ENCODE measurements at regions not wholly inside any gene's neighbourhood (a gene's known extent, or its start where the extent isn't known, plus 50 kb on each side); places are given as distances from the start of the nearest gene placed in this dataset.

DNA sequence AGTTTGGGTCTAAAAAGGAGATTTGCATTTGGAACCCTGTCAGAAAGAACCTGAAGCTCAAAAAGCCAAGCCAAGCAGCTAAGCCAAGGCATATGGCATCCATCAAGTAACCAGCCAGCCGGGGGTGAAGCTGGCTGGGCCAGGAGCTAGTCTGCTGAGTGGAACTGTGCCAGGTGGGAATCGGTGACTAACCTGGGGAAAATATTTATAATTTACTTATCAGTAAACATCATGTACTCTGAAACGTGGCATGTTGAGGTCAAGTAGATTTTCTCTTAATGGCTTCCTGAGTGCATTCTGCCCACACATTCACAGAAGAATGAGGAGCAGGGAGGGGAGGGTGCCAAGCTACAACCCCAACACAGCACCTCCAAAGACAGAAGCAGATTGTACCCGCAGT is 70.5 kb upstream of the SESN3 start:
- Mint-ChIP-seq H3K9me3 (no peaks in the 10 kb centered on the region), H3K36me3 (ENCODE audit: insufficient read depth in 2 of 2) (no peaks in the 10 kb centered on the region), H3K4me1 (ENCODE audit: low read depth) (peaks cover 30% of the 10 kb centered on the region), H3K4me3 (no peak overlapping the region), H3K27me3 (ENCODE audit: low read depth) (peaks cover 10% of the 10 kb centered on the region), H3K27ac (no peak overlapping the region)
- DNase-seq (no peak), ATAC-seq (replicated peaks in 1 of 2) (no peak)

DNA sequence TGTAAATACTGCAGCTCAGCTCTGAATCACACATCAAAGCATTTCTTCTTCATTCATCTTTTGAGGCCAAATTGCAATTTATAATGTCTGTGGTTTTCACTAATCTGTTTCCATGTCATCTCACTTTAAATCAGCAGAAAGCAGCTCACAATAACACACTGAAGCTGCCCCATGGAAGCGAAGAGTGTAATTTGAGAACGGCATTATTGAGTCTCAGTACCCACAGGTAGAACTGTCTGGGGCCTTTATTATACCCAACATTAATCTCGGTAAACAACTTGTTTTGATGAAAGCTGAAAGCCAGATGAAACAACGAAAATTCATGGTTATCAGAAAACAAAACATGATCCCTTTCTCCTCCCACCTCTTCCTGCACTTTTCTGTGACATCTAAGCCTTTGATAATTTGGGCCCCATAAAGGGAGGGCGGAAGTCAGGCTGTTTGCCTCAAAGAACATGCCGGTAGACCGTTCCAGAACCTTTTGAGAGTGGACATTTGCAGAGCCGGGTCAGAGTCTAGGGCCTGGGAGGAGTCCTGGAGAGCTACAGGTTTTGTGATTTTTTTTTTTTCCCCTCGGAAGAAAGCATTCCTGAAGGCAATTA is 68.2 kb upstream of the SESN3 start:
- peaks cover 10% of the 10 kb centered on the region for H3K27me3 Mint-ChIP-seq (ENCODE audit: low read depth)
- no peaks in the 10 kb centered on the region for H3K9me3 Mint-ChIP-seq
- H3K4me3 Mint-ChIP-seq: peak overlapping the region; percentile 0 to 30
- peak in 1 of 2 donors; percentile 4 for DNase-seq
- peak; percentile 49 to 57 for ATAC-seq (replicated peaks in 1 of 2)
- H3K36me3 Mint-ChIP-seq (ENCODE audit: insufficient read depth in 2 of 2): no peaks in the 10 kb centered on the region
- H3K4me1 Mint-ChIP-seq (ENCODE audit: low read depth): peaks cover 30% of the 10 kb centered on the region
- no peak overlapping the region for H3K27ac Mint-ChIP-seq

DNA sequence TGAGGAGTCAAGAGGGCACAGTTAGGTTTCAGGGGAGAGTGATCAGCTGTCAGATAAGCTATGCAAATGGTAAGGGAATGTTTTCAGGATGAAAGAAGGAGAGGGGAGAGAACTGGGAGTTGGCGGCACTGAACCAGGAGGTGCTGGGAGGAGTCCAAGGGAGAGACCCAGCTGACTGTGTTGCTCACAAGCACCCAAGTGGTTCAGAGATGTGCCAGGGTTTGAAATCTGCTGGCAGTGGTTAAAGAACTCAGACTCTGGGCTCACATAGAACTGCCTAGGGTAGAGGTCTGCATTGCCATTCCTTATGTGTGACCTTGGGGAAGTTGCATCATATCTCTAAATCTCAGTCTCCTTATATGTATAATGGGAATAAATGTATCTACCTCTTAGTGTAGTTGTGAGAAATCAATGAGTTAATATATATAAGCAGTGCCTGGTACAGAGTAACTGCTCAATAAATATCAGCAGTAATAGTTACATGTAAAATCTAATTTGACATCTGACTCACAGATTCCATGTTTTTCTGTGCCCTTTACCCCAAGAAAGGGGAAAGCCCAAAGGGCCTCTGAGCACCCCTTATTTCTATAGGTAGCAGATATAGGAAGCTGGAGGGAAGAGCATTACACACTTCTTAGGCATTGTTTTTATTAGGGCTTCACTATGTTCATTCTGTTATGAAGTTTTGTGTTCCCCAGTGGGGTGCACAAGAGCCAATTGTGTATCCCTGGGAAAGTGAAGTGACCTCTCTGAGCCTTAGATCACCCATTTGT is 66.9 kb upstream of the SESN3 start:
- no peak overlapping the region for H3K27ac Mint-ChIP-seq
- peaks cover 7% of the 10 kb centered on the region for H3K27me3 Mint-ChIP-seq (ENCODE audit: low read depth)
- peak overlapping the region in 1 of 2 donors; percentile 0 for H3K4me3 Mint-ChIP-seq
- H3K4me1 Mint-ChIP-seq (ENCODE audit: low read depth): peaks cover 30% of the 10 kb centered on the region
- no peaks in the 10 kb centered on the region for H3K36me3 Mint-ChIP-seq (ENCODE audit: insufficient read depth in 2 of 2)
- ATAC-seq (replicated peaks in 1 of 2) (no peak), DNase-seq (no peak)
- H3K9me3 Mint-ChIP-seq: no peaks in the 10 kb centered on the region

GRCh38 chr11:95296621-95297025 is 65.6 kb upstream of the SESN3 start:
- Mint-ChIP-seq H3K4me3 (no peak overlapping the region), H3K9me3 (no peaks in the 10 kb centered on the region), H3K4me1 (ENCODE audit: low read depth) (peaks cover 30% of the 10 kb centered on the region), H3K27ac (no peak overlapping the region), H3K36me3 (ENCODE audit: insufficient read depth in 2 of 2) (no peaks in the 10 kb centered on the region), H3K27me3 (ENCODE audit: low read depth) (no peaks in the 10 kb centered on the region)
- ATAC-seq (replicated peaks in 1 of 2): no peak
- DNase-seq: no peak

GRCh38 chr11:95296165-95296564 is 65.2 kb upstream of the SESN3 start:
- Mint-ChIP-seq H3K27ac (no peak overlapping the region), H3K4me1 (ENCODE audit: low read depth) (peaks cover 30% of the 10 kb centered on the region), H3K4me3 (no peak overlapping the region), H3K9me3 (no peaks in the 10 kb centered on the region), H3K36me3 (ENCODE audit: insufficient read depth in 2 of 2) (no peaks in the 10 kb centered on the region), H3K27me3 (ENCODE audit: low read depth) (no peaks in the 10 kb centered on the region)
- ATAC-seq (replicated peaks in 1 of 2) (no peak), DNase-seq (no peak)

DNA sequence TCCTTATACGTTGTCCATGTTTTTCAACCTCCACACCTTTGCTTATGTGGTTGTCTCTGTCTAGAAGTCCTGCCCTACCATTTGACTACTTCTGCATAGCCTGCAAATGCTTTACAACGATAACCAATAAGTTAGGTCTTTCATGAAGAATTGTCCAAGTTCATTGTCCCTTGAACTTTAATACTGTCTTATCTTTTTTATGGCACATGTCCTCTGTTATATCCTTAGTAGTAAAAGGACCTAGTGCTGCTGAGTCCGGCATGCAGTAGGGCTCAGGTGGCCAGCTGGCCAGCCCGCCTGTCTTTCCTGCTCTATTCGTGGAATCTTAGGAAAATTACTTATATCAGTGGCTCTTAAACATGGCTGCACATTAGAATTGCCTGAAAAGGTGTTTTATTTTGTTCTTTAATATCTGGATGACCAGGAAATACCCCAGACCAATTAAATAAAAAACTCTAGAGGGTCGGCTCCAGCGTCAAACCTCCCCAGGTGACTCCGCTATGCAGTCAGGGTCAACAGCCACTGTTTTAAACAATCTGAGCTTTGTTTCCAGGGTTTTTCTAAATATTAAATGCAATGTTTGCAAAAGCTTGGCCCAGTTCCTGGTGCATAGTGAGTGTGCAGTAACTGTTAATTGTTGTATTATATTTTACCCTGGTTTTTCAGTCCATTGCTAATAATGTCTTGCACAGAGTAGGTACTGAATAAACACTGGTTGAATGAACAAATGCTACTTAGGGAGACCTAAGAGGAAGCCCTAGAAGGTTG is 64.6 kb upstream of the SESN3 start:
- ATAC-seq (replicated peaks in 1 of 2) (no peak), DNase-seq (no peak)
- Mint-ChIP-seq H3K27me3 (ENCODE audit: low read depth) (no peaks in the 10 kb centered on the region), H3K4me1 (ENCODE audit: low read depth) (peaks cover 30% of the 10 kb centered on the region), H3K9me3 (no peaks in the 10 kb centered on the region), H3K27ac (no peak overlapping the region), H3K36me3 (ENCODE audit: insufficient read depth in 2 of 2) (no peaks in the 10 kb centered on the region), H3K4me3 (no peak overlapping the region)

DNA sequence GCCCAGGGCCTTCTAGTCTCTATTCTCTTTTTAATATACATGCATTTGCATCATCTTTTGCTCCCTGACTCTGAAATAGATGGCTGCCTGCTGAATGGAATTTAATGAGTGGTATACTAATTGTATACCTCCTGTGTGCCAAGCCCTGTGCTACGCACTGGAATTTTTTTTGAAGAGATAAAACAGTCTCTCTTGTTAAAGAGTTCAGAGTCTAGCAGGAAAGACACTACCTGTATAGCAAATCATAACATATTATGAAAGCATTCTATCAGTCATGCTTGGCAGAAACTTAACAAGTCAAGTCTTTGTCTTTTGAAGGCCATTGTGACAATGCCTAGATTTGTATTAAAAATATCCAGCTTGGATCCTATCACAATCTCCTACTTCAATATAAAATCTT is 63.7 kb upstream of the SESN3 start:
- no peak overlapping the region for H3K27ac Mint-ChIP-seq
- no peaks in the 10 kb centered on the region for H3K9me3 Mint-ChIP-seq
- H3K36me3 Mint-ChIP-seq (ENCODE audit: insufficient read depth in 2 of 2): no peaks in the 10 kb centered on the region
- no peaks in the 10 kb centered on the region for H3K27me3 Mint-ChIP-seq (ENCODE audit: low read depth)
- ATAC-seq (replicated peaks in 1 of 2) (no peak), DNase-seq (no peak)
- peaks cover 30% of the 10 kb centered on the region for H3K4me1 Mint-ChIP-seq (ENCODE audit: low read depth)
- no peak overlapping the region for H3K4me3 Mint-ChIP-seq

DNA sequence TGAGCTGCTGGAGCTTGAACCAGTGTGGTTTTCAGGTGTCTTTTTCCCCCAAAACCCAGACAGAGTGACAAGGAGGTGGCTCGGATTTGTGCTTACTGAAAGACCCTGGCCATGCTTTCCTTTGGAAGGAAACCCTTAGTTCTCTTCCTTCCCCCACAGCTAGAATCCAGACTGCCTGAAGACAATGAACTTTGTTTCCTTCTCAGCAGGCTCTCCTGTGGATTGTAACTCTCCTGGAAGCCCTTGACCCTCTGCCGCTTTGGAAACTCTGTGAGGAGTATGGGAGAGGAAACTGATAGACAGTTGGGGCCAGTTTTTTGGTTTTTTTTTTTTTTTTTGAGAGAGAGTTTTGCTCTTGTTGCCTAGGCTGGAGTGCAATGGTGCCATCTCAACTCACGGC is 62.1 kb upstream of the SESN3 start:
- DNase-seq (no peak), ATAC-seq (replicated peaks in 1 of 2) (no peak)
- no peaks in the 10 kb centered on the region for H3K36me3 Mint-ChIP-seq (ENCODE audit: insufficient read depth in 2 of 2)
- H3K27me3 Mint-ChIP-seq (ENCODE audit: low read depth): no peaks in the 10 kb centered on the region
- no peak overlapping the region for H3K4me3 Mint-ChIP-seq
- H3K4me1 Mint-ChIP-seq (ENCODE audit: low read depth): peaks cover 15% of the 10 kb centered on the region
- H3K9me3 Mint-ChIP-seq: no peaks in the 10 kb centered on the region
- no peak overlapping the region for H3K27ac Mint-ChIP-seq

GRCh38 chr11:95291946-95292345 is 60.9 kb upstream of the SESN3 start:
- Mint-ChIP-seq H3K27me3 (ENCODE audit: low read depth) (no peaks in the 10 kb centered on the region), H3K27ac (no peak overlapping the region), H3K9me3 (no peaks in the 10 kb centered on the region), H3K4me3 (no peak overlapping the region), H3K4me1 (ENCODE audit: low read depth) (peaks cover 4% of the 10 kb centered on the region), H3K36me3 (ENCODE audit: insufficient read depth in 2 of 2) (no peaks in the 10 kb centered on the region)
- no peak for DNase-seq
- no peak for ATAC-seq (replicated peaks in 1 of 2)

DNA sequence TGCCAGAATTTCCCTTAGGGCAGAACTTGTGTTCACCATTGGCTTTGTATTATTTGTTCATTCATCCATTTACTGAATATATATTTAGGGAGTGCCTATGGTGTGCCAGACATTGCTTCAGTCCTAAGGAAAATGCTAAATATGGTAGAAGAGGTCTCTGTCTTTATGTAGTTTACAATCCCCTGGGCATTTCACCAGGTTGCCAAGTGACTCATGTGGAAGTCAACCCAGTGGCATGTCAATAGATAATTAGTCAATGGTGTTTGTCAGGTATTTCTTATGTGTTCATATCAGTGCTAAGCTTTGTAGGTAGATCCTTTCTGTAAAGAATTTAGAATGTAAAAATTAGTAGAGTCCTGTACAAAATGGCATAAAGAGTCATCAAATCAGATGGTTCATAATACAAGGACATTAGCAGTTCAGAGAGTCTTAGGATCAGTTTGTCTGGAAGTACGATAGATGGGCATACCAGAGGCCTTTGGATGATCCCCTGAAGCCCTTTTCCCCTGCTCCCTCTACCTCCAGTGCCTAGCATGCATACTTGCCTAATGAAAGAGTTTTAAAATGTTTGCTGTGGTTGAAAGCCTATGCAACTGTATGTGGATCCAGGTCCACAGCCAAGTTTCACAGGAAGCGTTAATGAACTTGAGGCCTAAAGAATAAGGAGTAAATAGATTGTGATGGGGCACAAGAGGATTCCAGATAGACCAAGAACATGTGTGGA is 58.5 kb upstream of the SESN3 start:
- no peaks in the 10 kb centered on the region for H3K36me3 Mint-ChIP-seq (ENCODE audit: insufficient read depth in 2 of 2)
- peaks cover 2% of the 10 kb centered on the region for H3K4me1 Mint-ChIP-seq (ENCODE audit: low read depth)
- no peak overlapping the region for H3K27ac Mint-ChIP-seq
- DNase-seq (no peak), ATAC-seq (replicated peaks in 1 of 2) (no peak)
- H3K9me3 Mint-ChIP-seq: no peaks in the 10 kb centered on the region
- no peaks in the 10 kb centered on the region for H3K27me3 Mint-ChIP-seq (ENCODE audit: low read depth)
- H3K4me3 Mint-ChIP-seq: no peak overlapping the region

DNA sequence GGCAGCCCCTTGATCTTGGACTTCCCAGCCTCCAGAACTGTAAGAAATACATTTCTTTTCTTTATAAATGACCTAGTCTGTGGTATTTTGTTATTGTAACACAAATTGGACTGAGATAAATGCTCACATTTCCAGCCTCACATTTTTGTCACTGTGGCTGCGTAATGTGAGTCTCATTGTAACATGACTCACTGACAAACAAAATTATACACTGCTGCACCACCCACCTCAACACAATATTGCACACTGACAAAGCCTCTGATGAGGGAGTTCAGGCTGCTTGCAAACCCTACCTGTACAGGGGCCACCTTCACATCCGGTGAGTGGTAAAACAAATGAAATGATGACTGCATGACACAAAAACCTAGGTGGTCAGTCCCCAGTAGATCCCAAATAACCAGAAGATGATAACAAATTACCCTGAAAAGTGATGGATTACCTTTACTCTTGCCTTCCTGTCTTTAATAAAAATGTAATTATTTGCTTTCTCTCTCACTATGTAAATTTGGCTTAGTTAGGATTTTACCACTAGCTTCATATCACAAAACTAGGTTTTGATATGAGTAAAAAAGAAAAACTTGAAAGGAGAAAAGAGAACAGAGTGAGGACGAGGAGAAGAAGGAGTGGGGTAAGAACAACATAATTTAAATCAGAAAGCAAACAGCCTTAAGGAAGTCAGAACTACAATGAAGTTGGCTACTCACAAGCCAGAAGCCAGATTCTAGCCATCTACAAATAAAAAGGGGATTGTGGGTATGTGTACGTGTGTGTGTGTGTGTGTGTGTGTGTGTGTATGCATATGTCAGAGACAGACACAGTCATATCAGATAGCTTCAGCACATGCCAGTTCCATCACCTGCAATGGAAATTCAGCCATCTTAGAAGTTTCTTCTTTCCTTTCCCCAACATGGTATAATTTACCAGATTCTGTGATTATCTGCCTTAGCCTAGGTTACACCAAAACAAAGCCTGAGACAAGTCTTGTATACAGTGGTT is 53.4 kb upstream of the SESN3 start:
- DNase-seq: no peak
- H3K36me3 Mint-ChIP-seq (ENCODE audit: insufficient read depth in 2 of 2): no peaks in the 10 kb centered on the region
- H3K9me3 Mint-ChIP-seq: no peaks in the 10 kb centered on the region
- peaks cover 10% of the 10 kb centered on the region for H3K4me1 Mint-ChIP-seq (ENCODE audit: low read depth)
- H3K27me3 Mint-ChIP-seq (ENCODE audit: low read depth): no peaks in the 10 kb centered on the region
- H3K4me3 Mint-ChIP-seq: peak overlapping the region in 1 of 2 donors; percentile 17
- H3K27ac Mint-ChIP-seq: no peak overlapping the region
- peak; percentile 37 to 74 for ATAC-seq (replicated peaks in 1 of 2)

GRCh38 chr11:95283650-95284049 is 52.6 kb upstream of the SESN3 start:
- no peak for DNase-seq
- Mint-ChIP-seq H3K36me3 (ENCODE audit: insufficient read depth in 2 of 2) (no peaks in the 10 kb centered on the region), H3K4me3 (no peak overlapping the region), H3K27ac (no peak overlapping the region), H3K9me3 (no peaks in the 10 kb centered on the region), H3K27me3 (ENCODE audit: low read depth) (no peaks in the 10 kb centered on the region), H3K4me1 (ENCODE audit: low read depth) (peaks cover 10% of the 10 kb centered on the region)
- no peak for ATAC-seq (replicated peaks in 1 of 2)
